Central memory CD8-positive, alpha-beta T cell (primary cell): ENCODE measurements at regions not wholly inside any gene's neighbourhood (a gene's known extent, or its start where the extent isn't known, plus 50 kb on each side); places are given as distances from the start of the nearest gene placed in this dataset.

Experiments used
- ATAC-seq: fragments of 150-1000 bp; cut with Tn5 transposase; replicated peaks from 2 replicates; pipeline ENCODE4 v1.10.0; 2022; ENCODE audit warnings: mild to moderate bottlenecking, moderate FRiP score, moderate number of reproducible peaks; ENCODE audit not compliant: poor library complexity, severe bottlenecking; ENCODE audit errors: extremely low read depth
- DNase-seq, 2 donors: peaks; one replicate each; pipeline ENCODE4 v3.0.0; 2021; ENCODE audit warnings: low spot score in 2 of 2
- H3K27ac Mint-ChIP-seq: one replicate; pipeline ENCODE4 v1.8.0; 2022; ENCODE audit warnings: low read depth, mild to moderate bottlenecking, moderate library complexity, mixed read lengths
- H3K27me3 Mint-ChIP-seq: one replicate; pipeline ENCODE4 v1.8.0; 2022; ENCODE audit warnings: mixed read lengths
- H3K36me3 Mint-ChIP-seq: one replicate; pipeline ENCODE4 v1.8.0; 2022; ENCODE audit warnings: mild to moderate bottlenecking, moderate library complexity, mixed read lengths; ENCODE audit not compliant: insufficient read depth
- H3K4me1 Mint-ChIP-seq: one replicate; pipeline ENCODE4 v1.8.0; 2022; ENCODE audit warnings: mixed read lengths
- H3K4me3 Mint-ChIP-seq: one replicate; pipeline ENCODE4 v1.8.0; 2022; ENCODE audit warnings: mild to moderate bottlenecking, moderate library complexity, mixed read lengths
- H3K9me3 Mint-ChIP-seq: one replicate; pipeline ENCODE4 v1.8.0; 2022; ENCODE audit warnings: mixed read lengths

- Mint-ChIP-seq H3K9me3 (peaks cover 10% of the 10 kb centered on the region), H3K27ac (no peak overlapping the region), H3K4me1 (no peaks in the 10 kb centered on the region), H3K36me3 (peaks cover 2% of the 10 kb centered on the region), H3K4me3 (no peak overlapping the region), H3K27me3 (no peaks in the 10 kb centered on the region)
- ATAC-seq (no peak), DNase-seq (no peak)
These were observed 362.0 kb upstream of the TMCO5A start for GRCh38 chr15:37572401-37572800.

GRCh38 chr15:37574985-37575384 is 359.5 kb upstream of the TMCO5A start:
- no peaks in the 10 kb centered on the region for H3K27me3 Mint-ChIP-seq
- H3K9me3 Mint-ChIP-seq, result peaks cover 5% of the 10 kb centered on the region
- no peaks in the 10 kb centered on the region for H3K4me1 Mint-ChIP-seq
- H3K4me3 Mint-ChIP-seq, result no peak overlapping the region
- ATAC-seq (no peak), DNase-seq (no peak)
- H3K27ac Mint-ChIP-seq, result no peak overlapping the region
- H3K36me3 Mint-ChIP-seq, result no peaks in the 10 kb centered on the region

GRCh38 chr15:37576952-37577351 is 357.5 kb upstream of the TMCO5A start:
- DNase-seq, result no peak
- ATAC-seq, result no peak
- H3K4me1 Mint-ChIP-seq, result no peaks in the 10 kb centered on the region

GRCh38 chr15:37581866-37582532 is 352.4 kb upstream of the TMCO5A start:
- Mint-ChIP-seq H3K9me3 (peaks cover 22% of the 10 kb centered on the region), H3K27ac (no peak overlapping the region), H3K27me3 (no peaks in the 10 kb centered on the region), H3K4me1 (no peaks in the 10 kb centered on the region), H3K36me3 (no peaks in the 10 kb centered on the region), H3K4me3 (no peak overlapping the region)
- DNase-seq (no peak), ATAC-seq (no peak)

More at GRCh38 chr15:37576952-37577351, 357.5 kb upstream of the TMCO5A start:
- Mint-ChIP-seq H3K9me3 (peaks cover 13% of the 10 kb centered on the region), H3K36me3 (no peaks in the 10 kb centered on the region), H3K27ac (no peak overlapping the region), H3K27me3 (no peaks in the 10 kb centered on the region), H3K4me3 (no peak overlapping the region)

- Mint-ChIP-seq H3K36me3 (no peaks in the 10 kb centered on the region), H3K4me1 (no peaks in the 10 kb centered on the region), H3K4me3 (no peak overlapping the region), H3K27ac (no peak overlapping the region), H3K27me3 (no peaks in the 10 kb centered on the region), H3K9me3 (peaks cover 22% of the 10 kb centered on the region)
- DNase-seq (no peak), ATAC-seq (no peak)
These were observed 351.6 kb upstream of the TMCO5A start for GRCh38 chr15:37582852-37583251.

- ATAC-seq (no peak), DNase-seq (no peak)
- H3K27ac Mint-ChIP-seq, result no peak overlapping the region
- H3K27me3 Mint-ChIP-seq, result no peaks in the 10 kb centered on the region
- H3K4me1 Mint-ChIP-seq, result no peaks in the 10 kb centered on the region
- H3K4me3 Mint-ChIP-seq, result no peak overlapping the region
- peaks cover 19% of the 10 kb centered on the region for H3K9me3 Mint-ChIP-seq
- no peaks in the 10 kb centered on the region for H3K36me3 Mint-ChIP-seq
These were observed 348.3 kb upstream of the TMCO5A start for GRCh38 chr15:37586011-37586583.

- H3K27me3 Mint-ChIP-seq, result no peaks in the 10 kb centered on the region
- no peaks in the 10 kb centered on the region for H3K4me1 Mint-ChIP-seq
- DNase-seq (no peak), ATAC-seq (no peak)
- H3K9me3 Mint-ChIP-seq, result peaks cover 14% of the 10 kb centered on the region
- H3K4me3 Mint-ChIP-seq, result no peak overlapping the region
- H3K36me3 Mint-ChIP-seq, result no peaks in the 10 kb centered on the region
- no peak overlapping the region for H3K27ac Mint-ChIP-seq
These were observed 347.5 kb upstream of the TMCO5A start for GRCh38 chr15:37586976-37587375.

GRCh38 chr15:37594417-37594816 is 340.0 kb upstream of the TMCO5A start:
- Mint-ChIP-seq H3K27me3 (no peaks in the 10 kb centered on the region), H3K27ac (no peak overlapping the region), H3K9me3 (peaks cover 8% of the 10 kb centered on the region), H3K36me3 (no peaks in the 10 kb centered on the region), H3K4me3 (no peak overlapping the region), H3K4me1 (no peaks in the 10 kb centered on the region)
- DNase-seq (no peak), ATAC-seq (no peak)

GRCh38 chr15:37595426-37595970 is 338.9 kb upstream of the TMCO5A start:
- H3K27ac Mint-ChIP-seq, result no peak overlapping the region
- no peaks in the 10 kb centered on the region for H3K27me3 Mint-ChIP-seq
- ATAC-seq (no peak), DNase-seq (no peak)
- peaks cover 8% of the 10 kb centered on the region for H3K9me3 Mint-ChIP-seq
- no peak overlapping the region for H3K4me3 Mint-ChIP-seq
- H3K36me3 Mint-ChIP-seq, result no peaks in the 10 kb centered on the region
- no peaks in the 10 kb centered on the region for H3K4me1 Mint-ChIP-seq

GRCh38 chr15:37599156-37599555 is 335.3 kb upstream of the TMCO5A start:
- Mint-ChIP-seq H3K4me3 (no peak overlapping the region), H3K27ac (no peak overlapping the region), H3K9me3 (peaks cover 22% of the 10 kb centered on the region), H3K36me3 (no peaks in the 10 kb centered on the region), H3K4me1 (no peaks in the 10 kb centered on the region), H3K27me3 (no peaks in the 10 kb centered on the region)
- ATAC-seq (no peak), DNase-seq (no peak)

- H3K4me1 Mint-ChIP-seq, result no peaks in the 10 kb centered on the region
- no peaks in the 10 kb centered on the region for H3K27me3 Mint-ChIP-seq
- H3K36me3 Mint-ChIP-seq, result no peaks in the 10 kb centered on the region
- H3K27ac Mint-ChIP-seq, result no peak overlapping the region
- ATAC-seq, result no peak
- DNase-seq, result no peak
- no peak overlapping the region for H3K4me3 Mint-ChIP-seq
- H3K9me3 Mint-ChIP-seq, result peaks cover 31% of the 10 kb centered on the region
These were observed 318.2 kb upstream of the TMCO5A start for GRCh38 chr15:37616215-37616614.

GRCh38 chr15:37618353-37618752 is 316.1 kb upstream of the TMCO5A start:
- no peaks in the 10 kb centered on the region for H3K4me1 Mint-ChIP-seq
- peaks cover 24% of the 10 kb centered on the region for H3K9me3 Mint-ChIP-seq
- no peaks in the 10 kb centered on the region for H3K27me3 Mint-ChIP-seq
- DNase-seq (no peak), ATAC-seq (no peak)
- H3K27ac Mint-ChIP-seq, result no peak overlapping the region
- H3K36me3 Mint-ChIP-seq, result no peaks in the 10 kb centered on the region
- no peak overlapping the region for H3K4me3 Mint-ChIP-seq

- H3K27me3 Mint-ChIP-seq, result no peaks in the 10 kb centered on the region
- H3K4me3 Mint-ChIP-seq, result no peak overlapping the region
- no peaks in the 10 kb centered on the region for H3K4me1 Mint-ChIP-seq
- H3K9me3 Mint-ChIP-seq, result peaks cover 21% of the 10 kb centered on the region
- no peaks in the 10 kb centered on the region for H3K36me3 Mint-ChIP-seq
- no peak overlapping the region for H3K27ac Mint-ChIP-seq
- no peak for ATAC-seq
- no peak for DNase-seq
These were observed 314.9 kb upstream of the TMCO5A start for GRCh38 chr15:37619358-37620042.
